Gastrocnemius medialis (tissue), 4 donors: ENCODE measurements at regions not wholly inside any gene's neighbourhood (a gene's known extent, or its start where the extent isn't known, plus 50 kb on each side); places are given as distances from the start of the nearest gene placed in this dataset.

Experiments
- ATAC-seq, 2 donors: fragments of 150-250 bp; one replicate each; pipeline ENCODE4 v1.9.1; 2016
- DNase-seq, 2 donors: peaks; one replicate each; pipeline ENCODE4 v3.0.0-alpha.2; 2019
- H3K27ac ChIP-seq, 4 donors: fragments of 200-600 bp; sonication (generic); 1 replicate in 1 of 4; 2 replicates in 3 of 4; pipeline ENCODE4 v1.5.1; 2016 to 2018; ENCODE audit warnings: mild to moderate bottlenecking in 2 of 4, moderate library complexity in 1 of 4
- H3K27me3 ChIP-seq, 3 donors: fragments of 200-600 bp; sonication (generic) in 2 of 3; 1 replicate in 1 of 3; 2 replicates in 2 of 3; pipeline versions ENCODE4 v1.5.1 to v1.6.0; 2016 to 2019; ENCODE audit warnings: mild to moderate bottlenecking in 1 of 3, moderate library complexity in 1 of 3
- H3K36me3 ChIP-seq, 2 donors: fragments of 200-600 bp; sonication (generic) in 1 of 2; one replicate each; pipeline ENCODE4 v1.5.1; 2017 to 2018
- H3K4me1 ChIP-seq, 2 donors: fragments of 200-600 bp; sonication (generic) in 1 of 2; one replicate each; pipeline ENCODE4 v1.5.1; 2016 to 2017; ENCODE audit warnings: mild to moderate bottlenecking in 2 of 2
- H3K4me3 ChIP-seq, 4 donors: fragments of 200-600 bp; sonication (generic) in 3 of 4; 1 replicate in 1 of 4; 2 replicates in 3 of 4; pipeline ENCODE4 v1.5.1; 2016 to 2019; ENCODE audit warnings: mild to moderate bottlenecking in 2 of 4
- H3K9me3 ChIP-seq, 3 donors: fragments of 200-600 bp; sonication (generic) in 2 of 3; 1 replicate in 1 of 3; 2 replicates in 2 of 3; pipeline ENCODE4 v1.5.1; 2016 to 2019
- POLR2A ChIP-seq, 2 donors: fragments of 450-650 bp; IDR thresholded peaks; one replicate each; pipeline ENCODE4 v1.6.1; 2017; ENCODE audit warnings: antibody characterized with exemption in 2 of 2, mild to moderate bottlenecking in 2 of 2, moderate library complexity in 2 of 2
- in situ Hi-C, 4 donors: fragments of 200-750 bp; cut with MboI; loops; one replicate each; pipeline versions ENCODE4 v1.15.0 to v1.8.0; 2017; ENCODE audit warnings: low sequenced_read_pairs in 4 of 4
- intact Hi-C: fragments of 100-400 bp; cut with DNase I; formaldehyde crosslinking; loops from one replicate; pipeline ENCODE4 v1.15.1; 2023; ENCODE audit warnings: low total_unique reads
- TF ChIP-seq, protein P1 (sequence below), 5 experiments: fragments of 450-650 bp in 3 of 5; fragments of 200-600 bp in 2 of 5; sonication (generic) in 2 of 5; IDR thresholded peaks in 4 of 5; conservative IDR thresholded peaks in 1 of 5; 1 replicate in 4 of 5; 2 replicates in 1 of 5; pipeline ENCODE4 v1.5.1; 2016 to 2019; ENCODE audit warnings: antibody characterized with exemption in 5 of 5, mild to moderate bottlenecking in 3 of 5, moderate library complexity in 3 of 5

GRCh38 chr6:135780326-135780725 lies 71.2 kb upstream of the PDE7B start:
- no peak overlapping the region for H3K27ac ChIP-seq
- no peaks in the 10 kb centered on the region for H3K36me3 ChIP-seq
- no peak overlapping the region for H3K4me3 ChIP-seq
- in situ Hi-C loops = no loop called here
- no peaks in the 10 kb centered on the region for H3K4me1 ChIP-seq
- DNase-seq (no peak), ATAC-seq (no peak)
- no peaks in the 10 kb centered on the region for H3K9me3 ChIP-seq
- TF ChIP-seq, protein P1, sequence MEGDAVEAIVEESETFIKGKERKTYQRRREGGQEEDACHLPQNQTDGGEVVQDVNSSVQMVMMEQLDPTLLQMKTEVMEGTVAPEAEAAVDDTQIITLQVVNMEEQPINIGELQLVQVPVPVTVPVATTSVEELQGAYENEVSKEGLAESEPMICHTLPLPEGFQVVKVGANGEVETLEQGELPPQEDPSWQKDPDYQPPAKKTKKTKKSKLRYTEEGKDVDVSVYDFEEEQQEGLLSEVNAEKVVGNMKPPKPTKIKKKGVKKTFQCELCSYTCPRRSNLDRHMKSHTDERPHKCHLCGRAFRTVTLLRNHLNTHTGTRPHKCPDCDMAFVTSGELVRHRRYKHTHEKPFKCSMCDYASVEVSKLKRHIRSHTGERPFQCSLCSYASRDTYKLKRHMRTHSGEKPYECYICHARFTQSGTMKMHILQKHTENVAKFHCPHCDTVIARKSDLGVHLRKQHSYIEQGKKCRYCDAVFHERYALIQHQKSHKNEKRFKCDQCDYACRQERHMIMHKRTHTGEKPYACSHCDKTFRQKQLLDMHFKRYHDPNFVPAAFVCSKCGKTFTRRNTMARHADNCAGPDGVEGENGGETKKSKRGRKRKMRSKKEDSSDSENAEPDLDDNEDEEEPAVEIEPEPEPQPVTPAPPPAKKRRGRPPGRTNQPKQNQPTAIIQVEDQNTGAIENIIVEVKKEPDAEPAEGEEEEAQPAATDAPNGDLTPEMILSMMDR (IDR thresholded peaks at IDR 0.05 in 4 of 5, conservative IDR thresholded peaks at IDR 0.05 in 1 of 5) = no peak
- no peak for TF ChIP-seq POLR2A (IDR thresholded peaks at IDR 0.05)
- intact Hi-C loops = no loop called here
- no peaks in the 10 kb centered on the region for H3K27me3 ChIP-seq

DNA sequence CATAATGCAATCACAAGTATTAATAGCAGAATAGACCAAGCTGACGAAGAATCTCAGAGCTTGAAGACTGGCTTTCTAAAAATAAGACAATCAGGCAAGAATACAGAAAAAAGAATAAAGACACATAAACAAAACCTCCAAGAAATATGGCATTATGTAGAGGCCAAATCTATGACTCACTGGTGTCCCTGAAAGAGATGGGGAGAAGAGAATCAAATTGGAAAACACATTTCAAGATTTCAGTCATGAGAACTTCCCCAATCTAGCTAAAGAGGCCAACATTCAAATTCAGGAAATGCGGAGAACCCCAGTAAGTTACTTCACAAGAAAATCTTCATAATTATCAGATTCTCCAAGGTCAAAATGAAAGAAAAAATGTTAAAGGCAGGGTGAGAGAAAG lies 69.0 kb upstream of the PDE7B start:
- intact Hi-C loops (no loop called here), in situ Hi-C loops (no loop called here)
- ATAC-seq (no peak), DNase-seq (no peak)
- Histone ChIP-seq H3K4me3 (no peak overlapping the region), H3K27me3 (no peaks in the 10 kb centered on the region), H3K9me3 (no peaks in the 10 kb centered on the region), H3K27ac (no peak overlapping the region), H3K4me1 (no peaks in the 10 kb centered on the region), H3K36me3 (no peaks in the 10 kb centered on the region)
- no peak for TF ChIP-seq POLR2A (IDR thresholded peaks at IDR 0.05)
- TF ChIP-seq, protein P1 (IDR thresholded peaks at IDR 0.05 in 4 of 5, conservative IDR thresholded peaks at IDR 0.05 in 1 of 5) = no peak

- intact Hi-C loops (no loop called here), in situ Hi-C loops (no loop called here)
- Histone ChIP-seq H3K27me3 (no peaks in the 10 kb centered on the region), H3K36me3 (no peaks in the 10 kb centered on the region), H3K4me1 (no peaks in the 10 kb centered on the region), H3K27ac (no peak overlapping the region), H3K4me3 (no peak overlapping the region), H3K9me3 (no peaks in the 10 kb centered on the region)
- ATAC-seq (no peak), DNase-seq (no peak)
- no peak for TF ChIP-seq POLR2A (IDR thresholded peaks at IDR 0.05)
- TF ChIP-seq, protein P1 (IDR thresholded peaks at IDR 0.05 in 4 of 5, conservative IDR thresholded peaks at IDR 0.05 in 1 of 5) = no peak
Measured at GRCh38 chr6:135784507-135784906, 67.0 kb upstream of the PDE7B start.

GRCh38 chr6:135789375-135790050 lies 62.0 kb upstream of the PDE7B start:
- TF ChIP-seq POLR2A (IDR thresholded peaks at IDR 0.05) = no peak
- TF ChIP-seq, protein P1 (IDR thresholded peaks at IDR 0.05 in 4 of 5, conservative IDR thresholded peaks at IDR 0.05 in 1 of 5) = no peak
- intact Hi-C loops = no loop called here
- in situ Hi-C loops = no loop called here
- DNase-seq (no peak), ATAC-seq (no peak)
- Histone ChIP-seq H3K27me3 (no peaks in the 10 kb centered on the region), H3K36me3 (no peaks in the 10 kb centered on the region), H3K9me3 (no peaks in the 10 kb centered on the region), H3K4me3 (no peak overlapping the region), H3K4me1 (no peaks in the 10 kb centered on the region), H3K27ac (no peak overlapping the region)

DNA sequence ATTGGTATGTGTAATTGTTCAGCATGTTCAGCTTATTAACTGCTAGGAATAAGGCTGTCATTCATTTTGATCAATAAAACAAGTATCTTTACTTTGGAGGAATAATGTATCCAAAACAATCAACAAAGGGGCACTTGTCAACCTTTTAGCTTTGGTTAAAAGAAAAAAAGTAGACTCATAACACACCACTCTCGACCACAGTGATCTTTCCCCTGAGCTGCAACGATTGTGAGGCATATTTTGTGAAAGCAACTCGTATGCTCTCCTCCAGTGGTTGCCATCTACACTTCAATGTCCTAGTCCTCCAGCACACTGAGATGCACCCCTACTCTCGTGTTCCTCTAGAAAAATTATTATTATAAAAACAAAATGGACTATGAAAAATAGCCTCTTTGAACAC lies 60.1 kb upstream of the PDE7B start:
- DNase-seq (no peak), ATAC-seq (no peak)
- H3K9me3 ChIP-seq = no peaks in the 10 kb centered on the region
- no peak overlapping the region for H3K27ac ChIP-seq
- no peaks in the 10 kb centered on the region for H3K4me1 ChIP-seq
- H3K27me3 ChIP-seq = no peaks in the 10 kb centered on the region
- TF ChIP-seq, protein P1 (IDR thresholded peaks at IDR 0.05 in 4 of 5, conservative IDR thresholded peaks at IDR 0.05 in 1 of 5) = no peak
- TF ChIP-seq POLR2A (IDR thresholded peaks at IDR 0.05) = no peak
- no peak overlapping the region for H3K4me3 ChIP-seq
- in situ Hi-C loops (no loop called here), intact Hi-C loops (no loop called here)
- H3K36me3 ChIP-seq = no peaks in the 10 kb centered on the region
